ENCODE measurements at regions not wholly inside any gene's neighbourhood (a gene's known extent, or its start where the extent isn't known, plus 50 kb on each side); places are given as distances from the start of the nearest gene placed in this dataset.

DNA sequence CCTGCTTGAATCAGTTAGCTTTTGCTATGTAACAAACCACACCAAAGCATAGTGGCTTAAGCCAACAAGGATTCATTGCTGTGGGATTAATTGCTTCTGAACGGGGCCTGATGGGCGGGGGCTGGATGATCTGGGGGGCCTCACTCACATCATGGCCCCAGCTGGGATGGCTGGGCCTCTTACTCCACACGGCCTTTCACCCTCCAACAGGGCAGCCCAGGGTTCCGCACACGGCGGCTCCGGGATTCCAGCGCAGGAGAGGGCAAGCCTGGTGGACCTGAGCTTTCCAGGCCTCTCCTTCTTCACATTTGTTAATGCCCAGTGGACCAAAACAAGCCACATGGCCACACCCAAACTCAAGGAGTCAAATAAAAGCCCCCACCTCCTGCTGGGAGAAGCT lies 86.3 kb upstream of the PHLPP1 start:
- intact Hi-C loops (cut with micrococcal nuclease), result no loop called here
- no peak overlapping the region for H3K27ac Mint-ChIP-seq (ENCODE audit: low read depth, unreplicated experiment)
- no peak for TF ChIP-seq CTCF (IDR thresholded peaks at IDR 0.05; ENCODE audit: unreplicated experiment)
- no peaks in the 10 kb centered on the region for H3K9me3 Mint-ChIP-seq (ENCODE audit: unreplicated experiment)
- no peaks in the 10 kb centered on the region for H3K27me3 Mint-ChIP-seq (ENCODE audit: insufficient read depth, unreplicated experiment)
- no peak overlapping the region for H3K4me3 Mint-ChIP-seq (ENCODE audit: unreplicated experiment)
- CTCF ChIA-PET, result interaction anchor here (0.7 kb wide), 1 partner anchor 84 kb away, joined by 3 read pairs; no protein-coding TSS in a partner anchor
- H3K36me3 Mint-ChIP-seq (ENCODE audit: insufficient read depth, unreplicated experiment), result no peaks in the 10 kb centered on the region
- POLR2A ChIA-PET, result interaction anchor here (0.7 to 1.0 kb wide), 2 partner anchors 35 to 38 kb away, joined by 3 read pairs; no protein-coding TSS in a partner anchor
- BruUV-seq (replicated peaks), result no TSS peak
- no peak for DNase-seq (ENCODE audit: unreplicated experiment)
- H3K4me1 Mint-ChIP-seq (ENCODE audit: insufficient read depth, unreplicated experiment), result no peaks in the 10 kb centered on the region

DNA sequence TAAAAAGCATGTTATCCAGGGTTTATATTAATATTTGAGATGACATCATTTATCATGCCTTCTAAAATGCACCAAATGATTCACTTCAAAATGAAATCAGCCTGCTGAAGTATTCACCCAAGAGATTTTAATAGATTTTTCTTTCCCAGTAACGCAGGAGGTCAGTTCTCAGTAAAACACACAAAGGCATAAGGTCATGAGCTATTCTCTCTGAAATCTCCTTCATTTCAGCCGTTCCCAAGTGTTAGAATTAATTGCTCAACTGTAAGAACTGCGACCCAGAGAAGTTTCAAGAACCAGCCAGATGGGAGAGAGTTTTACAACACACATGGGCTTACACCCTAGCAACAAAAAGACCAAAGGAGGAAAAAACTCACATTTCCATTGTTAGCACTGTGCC lies 84.2 kb upstream of the PHLPP1 start:
- no peaks in the 10 kb centered on the region for H3K27me3 Mint-ChIP-seq (ENCODE audit: insufficient read depth, unreplicated experiment)
- H3K9me3 Mint-ChIP-seq (ENCODE audit: unreplicated experiment), result no peaks in the 10 kb centered on the region
- ChIA-PET CTCF (no interaction called here), POLR2A (no interaction called here)
- H3K27ac Mint-ChIP-seq (ENCODE audit: low read depth, unreplicated experiment), result no peak overlapping the region
- DNase-seq (ENCODE audit: unreplicated experiment), result no peak
- H3K4me3 Mint-ChIP-seq (ENCODE audit: unreplicated experiment), result no peak overlapping the region
- peaks cover 17% of the 10 kb centered on the region for H3K4me1 Mint-ChIP-seq (ENCODE audit: insufficient read depth, unreplicated experiment)
- intact Hi-C loops (cut with micrococcal nuclease), result no loop called here
- TF ChIP-seq CTCF (IDR thresholded peaks at IDR 0.05; ENCODE audit: unreplicated experiment), result no peak
- H3K36me3 Mint-ChIP-seq (ENCODE audit: insufficient read depth, unreplicated experiment), result peaks cover 7% of the 10 kb centered on the region
- no TSS peak for BruUV-seq (replicated peaks)

- intact Hi-C loops (cut with micrococcal nuclease), result no loop called here
- Mint-ChIP-seq H3K4me3 (ENCODE audit: unreplicated experiment) (no peak overlapping the region), H3K9me3 (ENCODE audit: unreplicated experiment) (no peaks in the 10 kb centered on the region), H3K27me3 (ENCODE audit: insufficient read depth, unreplicated experiment) (no peaks in the 10 kb centered on the region), H3K36me3 (ENCODE audit: insufficient read depth, unreplicated experiment) (peaks cover 7% of the 10 kb centered on the region), H3K27ac (ENCODE audit: low read depth, unreplicated experiment) (no peak overlapping the region), H3K4me1 (ENCODE audit: insufficient read depth, unreplicated experiment) (peaks cover 17% of the 10 kb centered on the region)
- ChIA-PET POLR2A (no interaction called here), CTCF (interaction anchor here (0.7 kb wide), 1 partner anchor 16 kb away, joined by 3 read pairs; no protein-coding TSS in a partner anchor)
- TF ChIP-seq CTCF (IDR thresholded peaks at IDR 0.05; ENCODE audit: unreplicated experiment), result no peak
- no peak for DNase-seq (ENCODE audit: unreplicated experiment)
- no TSS peak for BruUV-seq (replicated peaks)
Observed at GRCh38 chr18:62632788-62633455, 82.4 kb upstream of the PHLPP1 start.

DNA sequence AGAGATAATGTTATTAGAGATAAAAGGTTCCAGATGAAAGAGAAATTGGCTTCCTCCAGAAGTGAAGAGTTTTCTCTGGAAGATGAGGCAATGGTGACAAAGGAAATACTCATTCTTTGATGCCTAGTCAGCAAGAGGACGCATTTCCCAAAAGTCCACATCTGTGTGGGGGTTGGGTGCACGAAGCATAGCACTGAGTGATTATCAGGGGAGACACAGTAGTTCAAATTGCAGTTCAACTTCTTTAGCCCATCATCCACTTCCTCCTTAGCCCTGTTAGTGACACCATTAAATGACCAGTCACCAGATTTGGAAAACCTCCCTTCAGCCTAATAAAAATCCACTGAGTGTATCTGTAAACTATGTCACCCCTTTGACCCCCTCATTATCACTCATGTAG lies 80.9 kb upstream of the PHLPP1 start:
- H3K27ac Mint-ChIP-seq (ENCODE audit: low read depth, unreplicated experiment), result no peak overlapping the region
- TF ChIP-seq CTCF (IDR thresholded peaks at IDR 0.05; ENCODE audit: unreplicated experiment), result no peak
- intact Hi-C loops (cut with micrococcal nuclease), result no loop called here
- ChIA-PET CTCF (interaction anchor here (0.5 to 1.7 kb wide), 11 partner anchors 10 to 807 kb away, joined by 3 to 7 read pairs (median 3); partner anchors contain the start of gene PHLPP1), POLR2A (interaction anchor here (0.6 to 1.4 kb wide), 6 partner anchors 9 to 843 kb away, joined by 3 to 4 read pairs (median 4); no protein-coding TSS in a partner anchor)
- H3K36me3 Mint-ChIP-seq (ENCODE audit: insufficient read depth, unreplicated experiment), result peaks cover 7% of the 10 kb centered on the region
- H3K27me3 Mint-ChIP-seq (ENCODE audit: insufficient read depth, unreplicated experiment), result no peaks in the 10 kb centered on the region
- H3K4me3 Mint-ChIP-seq (ENCODE audit: unreplicated experiment), result no peak overlapping the region
- DNase-seq (ENCODE audit: unreplicated experiment), result peak; percentile 13
- H3K4me1 Mint-ChIP-seq (ENCODE audit: insufficient read depth, unreplicated experiment), result peaks cover 17% of the 10 kb centered on the region
- H3K9me3 Mint-ChIP-seq (ENCODE audit: unreplicated experiment), result no peaks in the 10 kb centered on the region
- no TSS peak for BruUV-seq (replicated peaks)

All from MCF 10A (cell line).